NCI-H128 (cell line): ENCODE measurements at regions not wholly inside any gene's neighbourhood (a gene's known extent, or its start where the extent isn't known, plus 50 kb on each side); places are given as distances from the start of the nearest gene placed in this dataset.

Experiments
- DNase-seq: peaks from one replicate; lab custom pipeline; 2025; ENCODE audit not compliant: unreplicated experiment; lab: John Stamatoyannopoulos, UW

GRCh38 chr9:115362101-115362500 is 244.1 kb upstream of the TNC start:
- DNase-seq: no peak

- DNase-seq: no peak
Observed at GRCh38 chr9:115362640-115363039, 244.7 kb upstream of the TNC start.

GRCh38 chr9:115364991-115365390 is 247.0 kb upstream of the TNC start:
- no peak for DNase-seq

GRCh38 chr9:115367321-115367720 is 249.4 kb upstream of the TNC start:
- no peak for DNase-seq

- DNase-seq: no peak
Observed at GRCh38 chr9:115367780-115368525, 250.0 kb upstream of the TNC start.

GRCh38 chr9:115369322-115369957 is 251.5 kb upstream of the TNC start:
- DNase-seq: no peak

GRCh38 chr9:115373000-115373709 is 255.2 kb upstream of the TNC start:
- DNase-seq: no peak

- DNase-seq: no peak
Observed at GRCh38 chr9:115373710-115374045, 255.7 kb upstream of the TNC start.

GRCh38 chr9:115374724-115375268 is 256.8 kb upstream of the TNC start:
- DNase-seq: no peak

- no peak for DNase-seq
Observed at GRCh38 chr9:115378241-115378640, 260.3 kb upstream of the TNC start.

- no peak for DNase-seq
Observed at GRCh38 chr9:115378758-115379157, 260.8 kb upstream of the TNC start.

- no peak for DNase-seq
Observed at GRCh38 chr9:115379719-115380118, 261.8 kb upstream of the TNC start.

- DNase-seq: no peak
Observed at GRCh38 chr9:115382865-115383264, 264.9 kb upstream of the TNC start.

- no peak for DNase-seq
Observed at GRCh38 chr9:115385383-115386122, 267.6 kb upstream of the TNC start.

- DNase-seq: no peak
Observed at GRCh38 chr9:115386963-115387770, 269.2 kb upstream of the TNC start.

GRCh38 chr9:115391168-115391825 is 273.3 kb upstream of the TNC start:
- DNase-seq: peak; percentile 14

GRCh38 chr9:115393976-115394775 is 276.2 kb upstream of the TNC start:
- DNase-seq: no peak

- no peak for DNase-seq
Observed at GRCh38 chr9:115395511-115396021, 277.6 kb upstream of the TNC start.

GRCh38 chr9:115396071-115396529 is 278.1 kb upstream of the TNC start:
- DNase-seq: no peak
